ENCODE measurements at regions not wholly inside any gene's neighbourhood (a gene's known extent, or its start where the extent isn't known, plus 50 kb on each side); places are given as distances from the start of the nearest gene placed in this dataset.

DNA sequence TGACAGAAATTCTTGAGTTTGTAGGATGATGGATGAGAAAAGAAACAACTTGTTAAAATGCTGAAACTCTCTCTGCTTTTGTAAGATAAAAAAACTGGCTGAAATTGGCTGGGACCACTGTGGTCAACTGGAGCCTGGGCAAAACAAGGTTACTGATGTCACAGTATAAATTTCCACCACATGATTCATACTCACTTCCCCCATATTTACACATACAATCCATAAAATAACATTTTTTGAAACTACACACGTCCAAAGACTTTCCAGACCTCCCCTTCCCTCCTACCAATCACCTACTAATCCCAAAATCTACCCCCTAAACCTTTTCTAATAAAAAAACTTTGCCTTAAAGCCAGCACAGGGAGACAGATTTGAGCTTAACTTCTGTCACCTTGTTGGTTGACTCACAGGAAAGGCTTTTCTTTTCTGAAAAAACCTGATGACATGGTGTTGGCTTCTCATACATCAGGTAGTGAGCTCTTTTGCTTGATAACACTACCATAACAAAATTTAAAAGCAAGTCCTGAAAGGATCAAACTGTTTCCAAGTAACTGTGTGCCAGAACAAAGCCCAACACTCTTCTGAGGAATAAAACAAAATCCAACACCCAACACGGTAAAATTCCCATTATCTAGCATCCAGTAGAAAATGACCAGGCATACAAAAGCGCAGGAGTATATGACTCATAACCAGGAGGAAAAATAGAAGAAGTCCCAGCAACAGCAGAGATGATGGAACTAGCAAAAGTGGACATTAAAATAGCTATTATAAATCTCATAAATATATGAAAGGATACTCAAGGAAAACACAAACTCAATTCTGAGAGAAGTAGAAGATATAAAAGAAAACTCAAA lies 87.3 kb upstream of the SNRK start:
- Histone ChIP-seq H3K4me1 (no peaks in the 10 kb centered on the region), H3K36me3 (replicated peaks) (no peaks in the 10 kb centered on the region), H3K27me3 (ENCODE audit: low read depth) (no peaks in the 10 kb centered on the region), H3K4me3 (no peak overlapping the region), H3K9me3 (no peaks in the 10 kb centered on the region)
- in situ Hi-C loops (cut with MboI; ENCODE audit: low sequenced_read_pairs), result no loop called here
- DNase-seq (ENCODE audit: low spot score in 2 of 2), result no peak

DNA sequence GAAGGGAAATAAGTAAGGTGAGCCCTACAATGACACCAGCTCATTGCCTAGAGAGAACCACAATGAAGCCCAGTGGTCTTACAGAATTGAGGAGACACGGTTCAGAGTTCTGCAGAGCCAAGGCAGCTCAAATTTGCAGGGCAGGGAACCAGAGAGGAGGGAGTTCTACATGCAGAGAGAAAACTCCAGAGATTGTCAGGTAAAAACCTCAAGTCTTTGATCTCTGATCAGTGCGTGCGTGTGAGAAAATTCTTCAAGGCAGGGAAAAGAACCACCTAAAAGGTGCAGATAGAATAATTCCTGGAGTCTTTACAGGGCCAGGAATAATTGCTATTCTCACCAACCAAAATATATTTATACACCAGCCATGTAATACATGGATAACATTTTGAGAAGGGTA lies 88.0 kb upstream of the SNRK start:
- DNase-seq (ENCODE audit: low spot score in 2 of 2), result no peak
- in situ Hi-C loops (cut with MboI; ENCODE audit: low sequenced_read_pairs), result no loop called here
- Histone ChIP-seq H3K9me3 (no peaks in the 10 kb centered on the region), H3K36me3 (replicated peaks) (no peaks in the 10 kb centered on the region), H3K4me1 (no peaks in the 10 kb centered on the region), H3K4me3 (no peak overlapping the region), H3K27me3 (ENCODE audit: low read depth) (no peaks in the 10 kb centered on the region)

- Histone ChIP-seq H3K27me3 (ENCODE audit: low read depth) (no peaks in the 10 kb centered on the region), H3K4me1 (no peaks in the 10 kb centered on the region), H3K4me3 (no peak overlapping the region), H3K9me3 (no peaks in the 10 kb centered on the region), H3K36me3 (replicated peaks) (no peaks in the 10 kb centered on the region)
- no peak for DNase-seq (ENCODE audit: low spot score in 2 of 2)
- in situ Hi-C loops (cut with MboI; ENCODE audit: low sequenced_read_pairs), result no loop called here
Measured at GRCh38 chr3:43197181-43197580, 89.2 kb upstream of the SNRK start.

- Histone ChIP-seq H3K4me1 (no peaks in the 10 kb centered on the region), H3K4me3 (no peak overlapping the region), H3K27me3 (ENCODE audit: low read depth) (no peaks in the 10 kb centered on the region), H3K36me3 (replicated peaks) (no peaks in the 10 kb centered on the region), H3K9me3 (no peaks in the 10 kb centered on the region)
- in situ Hi-C loops (cut with MboI; ENCODE audit: low sequenced_read_pairs), result no loop called here
- DNase-seq (ENCODE audit: low spot score in 2 of 2), result no peak
Measured at GRCh38 chr3:43196721-43197120, 89.6 kb upstream of the SNRK start.

DNA sequence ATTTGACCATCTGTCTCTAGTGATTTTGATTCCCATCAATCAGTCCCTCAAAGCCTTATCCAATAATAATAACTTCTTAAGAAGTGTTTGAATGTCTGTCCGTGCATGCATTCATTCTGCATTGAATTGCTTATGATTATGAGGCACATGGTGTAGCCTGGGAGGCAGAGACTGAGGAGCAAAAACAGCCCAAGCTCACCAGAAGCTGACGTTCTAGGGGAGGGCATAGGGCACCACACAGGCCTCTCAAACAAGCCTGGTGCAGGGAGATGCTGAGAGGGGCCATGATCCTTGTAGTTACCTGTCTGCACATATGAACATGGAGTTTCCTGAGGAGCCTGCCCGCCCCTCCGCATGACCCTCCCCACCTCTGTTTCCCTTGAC lies 89.2 kb upstream of the POMGNT2 start:
- no peak for DNase-seq (ENCODE audit: low spot score in 2 of 2)
- no peak overlapping the region for H3K4me3 ChIP-seq
- no peaks in the 10 kb centered on the region for H3K36me3 ChIP-seq (replicated peaks)
- H3K27me3 ChIP-seq (ENCODE audit: low read depth), result no peaks in the 10 kb centered on the region
- no peaks in the 10 kb centered on the region for H3K4me1 ChIP-seq
- in situ Hi-C loops (cut with MboI; ENCODE audit: low sequenced_read_pairs), result no loop called here
- no peaks in the 10 kb centered on the region for H3K9me3 ChIP-seq

DNA sequence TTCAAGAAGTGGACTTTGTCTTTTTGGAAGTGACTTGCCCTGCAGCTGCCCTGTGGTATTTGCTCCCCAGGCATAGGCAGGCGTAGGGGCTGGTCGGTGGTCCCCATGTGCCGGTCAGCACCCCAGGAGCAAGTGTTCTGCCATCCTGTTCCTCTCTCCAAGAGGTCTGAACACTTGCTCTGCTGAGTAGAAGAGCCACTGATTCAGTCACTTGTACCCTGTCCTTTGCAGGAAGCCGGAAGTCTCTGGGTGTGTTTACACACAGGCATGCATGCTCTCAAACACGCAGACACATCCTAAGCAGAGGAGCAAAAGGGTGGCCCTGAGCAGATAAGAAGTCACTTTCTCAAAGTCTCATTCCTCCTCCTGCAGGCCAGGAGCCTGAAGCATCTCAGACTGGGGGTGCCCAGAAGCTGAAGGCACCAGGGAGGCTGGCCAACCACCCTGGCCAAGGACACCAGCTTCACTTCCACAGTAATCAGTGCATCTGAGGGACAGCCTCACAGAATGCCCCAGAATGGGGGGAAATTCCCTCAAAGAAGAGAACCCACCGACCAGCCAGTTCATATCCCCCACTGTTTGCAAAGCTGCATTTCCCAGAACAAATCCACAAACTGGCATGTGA lies 88.7 kb upstream of the POMGNT2 start:
- Histone ChIP-seq H3K9me3 (no peaks in the 10 kb centered on the region), H3K4me3 (no peak overlapping the region), H3K4me1 (no peaks in the 10 kb centered on the region), H3K27me3 (ENCODE audit: low read depth) (no peaks in the 10 kb centered on the region), H3K36me3 (replicated peaks) (no peaks in the 10 kb centered on the region)
- DNase-seq (ENCODE audit: low spot score in 2 of 2), result no peak
- in situ Hi-C loops (cut with MboI; ENCODE audit: low sequenced_read_pairs), result no loop called here

- Histone ChIP-seq H3K36me3 (replicated peaks) (no peaks in the 10 kb centered on the region), H3K4me1 (no peaks in the 10 kb centered on the region), H3K4me3 (no peak overlapping the region), H3K27me3 (ENCODE audit: low read depth) (no peaks in the 10 kb centered on the region), H3K9me3 (no peaks in the 10 kb centered on the region)
- in situ Hi-C loops (cut with MboI; ENCODE audit: low sequenced_read_pairs), result no loop called here
- no peak for DNase-seq (ENCODE audit: low spot score in 2 of 2)
Measured at GRCh38 chr3:43194069-43194468, 88.2 kb upstream of the POMGNT2 start.

- Histone ChIP-seq H3K27me3 (ENCODE audit: low read depth) (no peaks in the 10 kb centered on the region), H3K4me3 (no peak overlapping the region), H3K4me1 (no peaks in the 10 kb centered on the region), H3K9me3 (no peaks in the 10 kb centered on the region), H3K36me3 (replicated peaks) (no peaks in the 10 kb centered on the region)
- in situ Hi-C loops (cut with MboI; ENCODE audit: low sequenced_read_pairs), result no loop called here
- no peak for DNase-seq (ENCODE audit: low spot score in 2 of 2)
Measured at GRCh38 chr3:43192028-43192427, 86.1 kb upstream of the POMGNT2 start.

DNA sequence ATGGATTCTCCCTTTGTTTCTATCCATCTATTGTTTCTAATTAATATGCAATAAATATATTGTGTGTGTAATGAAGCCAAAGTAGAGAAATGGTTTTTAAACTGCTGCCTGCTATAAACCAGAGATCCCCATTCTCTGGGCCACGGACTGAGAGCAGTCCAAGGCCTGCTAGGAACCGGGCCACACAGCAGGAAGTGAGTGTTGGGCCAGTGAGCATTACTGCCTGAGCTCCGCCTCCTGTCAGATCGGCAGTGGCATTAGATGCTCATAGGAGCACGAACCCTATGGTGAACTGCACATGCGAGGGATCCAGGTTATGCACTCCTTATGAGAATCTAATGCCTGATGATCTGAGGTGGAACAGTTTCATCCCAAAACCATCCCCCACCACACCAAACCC lies 85.2 kb upstream of the POMGNT2 start:
- H3K36me3 ChIP-seq (replicated peaks), result no peaks in the 10 kb centered on the region
- H3K9me3 ChIP-seq, result no peaks in the 10 kb centered on the region
- H3K27me3 ChIP-seq (ENCODE audit: low read depth), result no peaks in the 10 kb centered on the region
- in situ Hi-C loops (cut with MboI; ENCODE audit: low sequenced_read_pairs), result no loop called here
- H3K4me1 ChIP-seq, result no peaks in the 10 kb centered on the region
- no peak overlapping the region for H3K4me3 ChIP-seq
- no peak for DNase-seq (ENCODE audit: low spot score in 2 of 2)

- H3K9me3 ChIP-seq, result no peaks in the 10 kb centered on the region
- no peaks in the 10 kb centered on the region for H3K27me3 ChIP-seq (ENCODE audit: low read depth)
- no peak overlapping the region for H3K4me3 ChIP-seq
- DNase-seq (ENCODE audit: low spot score in 2 of 2), result no peak
- in situ Hi-C loops (cut with MboI; ENCODE audit: low sequenced_read_pairs), result no loop called here
- no peaks in the 10 kb centered on the region for H3K36me3 ChIP-seq (replicated peaks)
- no peaks in the 10 kb centered on the region for H3K4me1 ChIP-seq
Measured at GRCh38 chr3:43190670-43191069, 84.8 kb upstream of the POMGNT2 start.

- in situ Hi-C loops (cut with MboI; ENCODE audit: low sequenced_read_pairs), result no loop called here
Measured at GRCh38 chr3:43187836-43188479, 82.1 kb upstream of the POMGNT2 start.

GRCh38 chr3:43185983-43186314 lies 80.1 kb upstream of the POMGNT2 start:
- H3K27me3 ChIP-seq (ENCODE audit: low read depth), result no peaks in the 10 kb centered on the region
- no peaks in the 10 kb centered on the region for H3K4me1 ChIP-seq
- in situ Hi-C loops (cut with MboI; ENCODE audit: low sequenced_read_pairs), result no loop called here
- DNase-seq (ENCODE audit: low spot score in 2 of 2), result no peak
- no peak overlapping the region for H3K4me3 ChIP-seq
- H3K9me3 ChIP-seq, result no peaks in the 10 kb centered on the region
- H3K36me3 ChIP-seq (replicated peaks), result no peaks in the 10 kb centered on the region

More at GRCh38 chr3:43187836-43188479, 82.1 kb upstream of the POMGNT2 start:
- H3K9me3 ChIP-seq, result no peaks in the 10 kb centered on the region
- H3K36me3 ChIP-seq (replicated peaks), result no peaks in the 10 kb centered on the region
- H3K4me1 ChIP-seq, result no peaks in the 10 kb centered on the region
- no peak overlapping the region for H3K4me3 ChIP-seq
- no peak for DNase-seq (ENCODE audit: low spot score in 2 of 2)
- H3K27me3 ChIP-seq (ENCODE audit: low read depth), result no peaks in the 10 kb centered on the region

GRCh38 chr3:43185274-43185982 lies 79.5 kb upstream of the POMGNT2 start:
- Histone ChIP-seq H3K4me1 (no peaks in the 10 kb centered on the region), H3K9me3 (no peaks in the 10 kb centered on the region), H3K36me3 (replicated peaks) (no peaks in the 10 kb centered on the region), H3K27me3 (ENCODE audit: low read depth) (no peaks in the 10 kb centered on the region), H3K4me3 (no peak overlapping the region)
- in situ Hi-C loops (cut with MboI; ENCODE audit: low sequenced_read_pairs), result no loop called here
- no peak for DNase-seq (ENCODE audit: low spot score in 2 of 2)

DNA sequence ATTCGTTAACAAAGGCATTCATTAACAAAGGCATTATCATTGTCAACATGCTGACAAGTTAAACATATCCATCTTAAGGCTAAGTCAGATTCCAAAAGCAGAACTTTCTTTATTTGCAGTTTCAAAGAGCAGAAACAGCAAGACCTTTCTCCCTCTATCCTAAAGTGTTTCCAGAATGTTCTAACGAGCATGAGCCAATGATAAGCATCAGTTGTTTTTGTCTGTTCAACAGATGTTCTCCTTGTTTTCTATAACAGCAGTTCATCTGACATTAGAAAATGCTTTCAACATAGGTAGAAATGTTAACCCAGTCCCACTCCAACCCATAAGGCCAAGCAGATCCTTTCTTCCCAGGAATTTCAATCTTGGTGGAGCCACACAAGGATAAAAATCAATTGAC lies 77.6 kb upstream of the POMGNT2 start:
- DNase-seq (ENCODE audit: low spot score in 2 of 2), result no peak
- H3K4me3 ChIP-seq, result no peak overlapping the region
- H3K9me3 ChIP-seq, result no peaks in the 10 kb centered on the region
- no peaks in the 10 kb centered on the region for H3K4me1 ChIP-seq
- H3K27me3 ChIP-seq (ENCODE audit: low read depth), result no peaks in the 10 kb centered on the region
- H3K36me3 ChIP-seq (replicated peaks), result no peaks in the 10 kb centered on the region
- in situ Hi-C loops (cut with MboI; ENCODE audit: low sequenced_read_pairs), result no loop called here

Measured in HAP-1 (cell line).